GM12865 (cell line): ENCODE measurements at regions not wholly inside any gene's neighbourhood (a gene's known extent, or its start where the extent isn't known, plus 50 kb on each side); places are given as distances from the start of the nearest gene placed in this dataset.

ENCODE experiments used
- DNase-seq: peaks from one replicate; pipeline ENCODE4 v3.0.0; 2010; ENCODE audit warnings: low read depth
- H3K4me3 ChIP-seq: 2 replicates; pipeline ENCODE4 v1.5.1; 2011; ENCODE audit warnings: mild to moderate bottlenecking, low read depth, low read length, control low read depth
- CTCF ChIP-seq: IDR thresholded peaks from 2 replicates; pipeline ENCODE4 v1.5.1; 2011; ENCODE audit warnings: low read length, control low read depth, low read depth, inconsistent platforms; ENCODE audit not compliant: insufficient read depth; ENCODE audit errors: missing control alignments

DNA sequence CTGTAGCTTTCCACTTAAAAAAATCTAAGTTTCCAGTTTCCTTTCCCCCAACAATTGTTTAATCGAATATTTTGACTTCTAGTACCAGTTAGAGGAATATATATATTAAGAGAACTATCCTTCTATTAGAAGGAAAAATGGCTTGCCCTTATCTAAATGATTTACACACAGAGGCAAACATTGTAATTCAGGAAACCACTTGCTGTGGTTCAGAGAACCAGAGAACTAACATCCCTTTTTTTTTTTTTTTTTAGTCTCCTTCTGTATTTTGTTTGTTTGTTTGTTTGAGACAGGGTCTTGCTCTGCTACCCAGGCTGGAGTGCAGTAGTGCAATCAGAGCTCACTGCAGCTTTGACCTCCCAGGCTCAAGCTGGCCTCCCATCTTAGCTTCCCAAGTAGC is 746.6 kb downstream of the VRK1 start:
- no peak for DNase-seq
- no peak overlapping the region for H3K4me3 ChIP-seq
- TF ChIP-seq CTCF: no peak

GRCh38 chr14:97544571-97544970 is 747.4 kb downstream of the VRK1 start:
- no peak for TF ChIP-seq CTCF
- H3K4me3 ChIP-seq: no peak overlapping the region
- peak; percentile 83 for DNase-seq

DNA sequence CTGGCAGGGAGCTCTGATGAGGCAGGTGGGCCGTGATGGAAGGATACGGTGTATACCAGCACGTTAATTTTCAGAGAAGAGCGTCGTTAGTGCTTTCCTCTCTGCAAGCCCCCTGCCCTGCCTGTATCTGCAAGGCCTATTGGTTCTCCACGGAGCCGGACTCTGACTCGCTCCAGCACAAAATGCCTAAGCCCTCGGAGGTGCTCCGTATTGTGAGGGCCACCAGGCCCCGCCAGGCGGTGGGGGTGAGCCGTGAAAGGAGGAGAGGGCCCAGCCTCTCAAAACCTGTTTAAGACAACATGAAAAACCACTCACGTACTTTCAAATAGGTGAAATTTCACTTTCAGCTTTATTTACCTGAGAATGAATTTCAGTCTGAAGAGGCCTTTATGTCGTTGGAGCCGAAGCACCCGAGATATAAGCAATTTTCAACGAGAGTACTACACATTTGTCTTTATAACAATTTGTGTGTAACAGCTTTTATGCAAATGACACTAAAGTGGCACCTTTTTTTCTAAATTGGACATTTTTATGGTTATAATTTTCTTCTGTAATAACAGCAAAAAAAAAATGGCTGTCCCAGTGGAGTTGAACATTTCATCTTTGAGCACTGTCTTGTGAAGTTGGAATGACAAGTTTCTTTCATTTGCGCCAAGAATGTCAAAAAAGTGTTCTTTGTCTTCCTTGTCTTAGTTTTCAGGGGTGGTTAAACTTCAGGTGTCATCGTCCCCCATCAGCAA is 749.5 kb downstream of the VRK1 start:
- TF ChIP-seq CTCF: no peak
- DNase-seq: no peak
- H3K4me3 ChIP-seq: no peak overlapping the region

DNA sequence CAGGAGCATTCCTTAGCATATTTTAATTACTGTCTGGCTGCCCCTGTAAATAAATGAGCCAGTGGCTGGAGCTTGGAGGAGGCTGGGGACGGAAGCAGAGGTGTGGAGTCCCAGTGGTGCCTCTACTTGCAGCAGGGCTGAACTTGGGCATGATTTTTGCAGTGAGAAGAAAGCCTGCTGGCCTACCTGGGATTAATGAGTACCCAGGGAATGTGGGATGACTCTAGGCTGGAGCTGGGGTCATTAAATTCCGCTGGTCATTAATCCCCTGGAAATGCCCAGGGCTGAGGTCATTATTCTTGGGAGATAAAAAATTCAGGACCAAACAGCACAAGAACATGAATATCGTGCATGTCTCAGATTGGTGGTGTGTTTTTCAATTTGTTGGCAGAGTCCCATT is 753.3 kb downstream of the VRK1 start:
- DNase-seq: no peak
- TF ChIP-seq CTCF: no peak
- H3K4me3 ChIP-seq: no peak overlapping the region

DNA sequence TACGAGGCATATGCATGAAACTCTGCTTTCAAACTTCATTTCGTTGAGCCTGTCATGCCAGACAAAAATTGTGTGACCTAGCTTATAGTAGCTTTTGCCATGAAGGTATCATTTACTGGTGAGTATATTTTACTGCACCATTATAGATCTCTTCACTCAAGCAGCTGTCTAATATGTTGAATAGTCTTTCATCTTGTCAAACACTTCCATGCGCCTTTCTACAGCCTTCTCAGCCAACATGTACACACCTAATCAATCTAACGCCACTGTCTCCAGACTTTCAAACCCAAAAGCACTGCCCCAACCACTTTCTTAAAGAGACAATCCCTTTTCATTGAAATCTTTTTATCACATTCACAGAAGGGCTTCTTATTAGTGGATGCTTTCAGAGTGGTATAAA is 757.4 kb downstream of the VRK1 start:
- no peak overlapping the region for H3K4me3 ChIP-seq
- TF ChIP-seq CTCF: no peak
- DNase-seq: no peak

- peak; percentile 53 for DNase-seq
- TF ChIP-seq CTCF: no peak
- H3K4me3 ChIP-seq: no peak overlapping the region
Measured at GRCh38 chr14:97564334-97564733, 767.2 kb downstream of the VRK1 start.

DNA sequence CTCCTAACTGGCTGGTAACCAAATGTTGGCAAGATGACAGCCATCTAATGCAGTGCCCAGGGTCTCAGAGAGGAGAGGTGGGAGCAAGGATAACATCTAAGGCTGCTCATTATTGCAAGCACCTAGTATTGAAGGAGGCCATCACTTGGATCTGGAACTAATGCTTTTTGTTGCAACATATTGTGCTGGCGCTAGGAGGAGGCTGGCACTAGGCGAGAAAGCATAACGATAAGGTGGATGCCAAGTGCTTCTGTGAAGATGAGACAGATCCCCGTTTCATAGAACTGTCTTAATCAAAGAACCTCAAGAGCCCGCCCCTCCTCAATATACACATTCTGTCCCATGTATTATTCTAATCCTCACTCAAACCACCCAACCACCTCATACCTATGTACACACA is 774.0 kb downstream of the VRK1 start:
- H3K4me3 ChIP-seq: no peak overlapping the region
- no peak for TF ChIP-seq CTCF
- DNase-seq: no peak
